GM12875 (cell line): ENCODE measurements at regions not wholly inside any gene's neighbourhood (a gene's known extent, or its start where the extent isn't known, plus 50 kb on each side); places are given as distances from the start of the nearest gene placed in this dataset.

Source experiments
- H3K4me3 ChIP-seq: one replicate; pipeline ENCODE4 v1.5.1; 2011; ENCODE audit warnings: low read depth, low read length, control low read depth
- CTCF ChIP-seq: IDR thresholded peaks from 2 replicates; pipeline ENCODE4 v1.5.1; 2011; ENCODE audit warnings: low read depth, mild to moderate bottlenecking, control low read depth, inconsistent platforms, low read length, moderate library complexity, borderline replicate concordance; ENCODE audit not compliant: insufficient read depth

- no peak overlapping the region for H3K4me3 ChIP-seq
- no peak for TF ChIP-seq CTCF
Observed at GRCh38 chr9:103985077-103985476, 109.0 kb upstream of the SMC2 start.

- no peak overlapping the region for H3K4me3 ChIP-seq
- no peak for TF ChIP-seq CTCF
Observed at GRCh38 chr9:103988821-103989220, 105.3 kb upstream of the SMC2 start.

GRCh38 chr9:103990311-103990710 lies 103.8 kb upstream of the SMC2 start:
- no peak for TF ChIP-seq CTCF
- no peak overlapping the region for H3K4me3 ChIP-seq

GRCh38 chr9:103991001-103991400 lies 103.1 kb upstream of the SMC2 start:
- H3K4me3 ChIP-seq, result no peak overlapping the region
- no peak for TF ChIP-seq CTCF

- TF ChIP-seq CTCF, result no peak
- H3K4me3 ChIP-seq, result no peak overlapping the region
Observed at GRCh38 chr9:103991698-103992097, 102.4 kb upstream of the SMC2 start.

GRCh38 chr9:103992938-103993579 lies 101.0 kb upstream of the SMC2 start:
- no peak overlapping the region for H3K4me3 ChIP-seq
- no peak for TF ChIP-seq CTCF

GRCh38 chr9:103997856-103998370 lies 96.2 kb upstream of the SMC2 start:
- no peak overlapping the region for H3K4me3 ChIP-seq
- no peak for TF ChIP-seq CTCF
